ENCODE measurements at regions not wholly inside any gene's neighbourhood (a gene's known extent, or its start where the extent isn't known, plus 50 kb on each side); places are given as distances from the start of the nearest gene placed in this dataset.

GRCh38 chr12:66885115-66885875 lies 206.4 kb upstream of the GRIP1 start:
- POLR2A ChIA-PET, result no interaction called here
- DNase-seq (ENCODE audit: low read depth, low spot score), result no peak
- no peak overlapping the region for H3K4me3 ChIP-seq (ENCODE audit: low read depth, low read length)
- CTCF ChIA-PET, result interaction anchor here (1.0 kb wide), 1 partner anchor 25 kb away, joined by 3 read pairs; no protein-coding TSS in a partner anchor
- no peak for TF ChIP-seq CTCF (IDR thresholded peaks at IDR 0.05; ENCODE audit: insufficient read depth, low read length, missing control alignments)

GRCh38 chr12:66896797-66897196 lies 217.9 kb upstream of the GRIP1 start:
- no peak overlapping the region for H3K4me3 ChIP-seq (ENCODE audit: low read depth, low read length)
- CTCF ChIA-PET, result no interaction called here
- no peak for TF ChIP-seq CTCF (IDR thresholded peaks at IDR 0.05; ENCODE audit: insufficient read depth, low read length, missing control alignments)
- DNase-seq (ENCODE audit: low read depth, low spot score), result no peak
- POLR2A ChIA-PET, result no interaction called here

- ChIA-PET POLR2A (no interaction called here), CTCF (no interaction called here)
- H3K4me3 ChIP-seq (ENCODE audit: low read depth, low read length), result no peak overlapping the region
- no peak for TF ChIP-seq CTCF (IDR thresholded peaks at IDR 0.05; ENCODE audit: insufficient read depth, low read length, missing control alignments)
- DNase-seq (ENCODE audit: low read depth, low spot score), result no peak
These were observed 220.0 kb upstream of the GRIP1 start for GRCh38 chr12:66898700-66899469.

GRCh38 chr12:66899588-66899987 lies 220.7 kb upstream of the GRIP1 start:
- POLR2A ChIA-PET, result no interaction called here
- CTCF ChIA-PET, result no interaction called here

GRCh38 chr12:66900616-66901015 lies 221.7 kb upstream of the GRIP1 start:
- H3K4me3 ChIP-seq (ENCODE audit: low read depth, low read length), result no peak overlapping the region
- ChIA-PET CTCF (no interaction called here), POLR2A (no interaction called here)
- no peak for DNase-seq (ENCODE audit: low read depth, low spot score)
- no peak for TF ChIP-seq CTCF (IDR thresholded peaks at IDR 0.05; ENCODE audit: insufficient read depth, low read length, missing control alignments)

More at GRCh38 chr12:66899588-66899987, 220.7 kb upstream of the GRIP1 start:
- H3K4me3 ChIP-seq (ENCODE audit: low read depth, low read length), result no peak overlapping the region
- no peak for DNase-seq (ENCODE audit: low read depth, low spot score)
- no peak for TF ChIP-seq CTCF (IDR thresholded peaks at IDR 0.05; ENCODE audit: insufficient read depth, low read length, missing control alignments)

DNA sequence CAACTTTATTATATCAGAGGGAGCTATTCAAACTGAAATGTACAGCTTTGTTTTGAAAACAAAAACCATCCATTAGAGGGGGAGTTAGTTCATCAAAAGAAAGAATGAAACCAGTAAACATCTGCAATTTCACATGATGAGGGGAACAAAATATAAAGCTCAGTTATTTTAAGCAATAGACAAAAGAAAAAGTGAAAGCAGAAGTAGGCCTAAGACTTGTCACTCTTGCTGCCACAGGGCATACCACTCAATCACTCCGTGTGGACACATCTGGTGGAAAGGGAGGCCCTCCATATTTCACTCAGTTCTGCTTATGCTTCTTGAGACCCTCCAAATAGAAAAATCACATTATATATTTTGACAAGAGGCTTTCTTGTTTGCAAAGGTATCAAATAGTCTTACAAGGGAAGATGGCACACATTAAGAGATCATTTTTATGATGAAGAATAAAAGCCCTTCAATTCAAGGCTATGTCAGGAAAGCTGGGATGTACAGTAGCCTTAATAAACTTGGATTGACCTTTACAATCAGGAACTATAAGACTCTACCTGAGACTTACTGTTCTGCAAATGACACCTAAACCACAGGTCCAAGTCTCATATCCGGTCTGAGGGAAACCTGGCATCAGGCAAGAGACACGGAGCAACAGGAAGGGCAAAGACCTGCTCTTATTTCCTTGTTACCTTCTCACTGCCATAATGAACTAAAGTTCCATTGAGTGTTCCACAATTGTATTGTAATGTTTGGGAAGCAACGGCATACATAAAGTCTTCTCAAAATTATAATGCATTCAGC lies 222.5 kb upstream of the GRIP1 start:
- no peak for DNase-seq (ENCODE audit: low read depth, low spot score)
- H3K4me3 ChIP-seq (ENCODE audit: low read depth, low read length), result no peak overlapping the region
- ChIA-PET CTCF (no interaction called here), POLR2A (no interaction called here)
- TF ChIP-seq CTCF (IDR thresholded peaks at IDR 0.05; ENCODE audit: insufficient read depth, low read length, missing control alignments), result no peak
